A673 (cell line): ENCODE measurements at regions not wholly inside any gene's neighbourhood (a gene's known extent, or its start where the extent isn't known, plus 50 kb on each side); places are given as distances from the start of the nearest gene placed in this dataset.

Experiments
- EZH2 ChIP-seq: fragments of 200-600 bp; sonication (generic); IDR thresholded peaks from 2 replicates; pipeline ENCODE4 v1.6.1; 2017; ENCODE audit warnings: borderline replicate concordance, low read depth, mild to moderate bottlenecking, mixed read lengths, antibody characterized with exemption, low read length; ENCODE audit not compliant: poor library complexity, severe bottlenecking
- TF ChIP-seq, protein P1 (sequence below): fragments of 300-800, 200-600 bp; sonication (generic); conservative IDR thresholded peaks from 2 replicates; pipeline ENCODE4 v1.5.1; 2017; ENCODE audit warnings: low read depth, mild to moderate bottlenecking, antibody characterized with exemption, low read length, moderate library complexity, mixed read lengths

DNA sequence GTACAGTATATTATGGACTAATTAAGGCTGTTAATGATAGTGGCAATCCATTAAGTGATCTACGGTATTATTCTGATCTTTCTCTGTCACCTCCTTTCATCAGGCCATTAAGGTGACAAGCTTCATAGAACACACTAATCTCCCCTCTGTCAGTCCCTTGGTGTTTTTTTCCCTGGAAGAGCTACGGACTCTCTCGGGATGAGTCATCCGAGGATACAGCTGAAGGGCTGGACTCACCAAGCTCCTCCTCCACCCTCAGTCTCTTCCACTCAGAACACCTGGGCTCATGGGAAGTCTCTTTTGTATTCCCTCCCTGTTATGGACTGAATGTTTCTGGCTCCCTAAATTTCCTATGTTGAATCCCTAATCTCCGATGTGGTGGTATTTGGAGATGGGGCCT lies 69.8 kb upstream of the PLXNA4 start:
- TF ChIP-seq, protein P1, sequence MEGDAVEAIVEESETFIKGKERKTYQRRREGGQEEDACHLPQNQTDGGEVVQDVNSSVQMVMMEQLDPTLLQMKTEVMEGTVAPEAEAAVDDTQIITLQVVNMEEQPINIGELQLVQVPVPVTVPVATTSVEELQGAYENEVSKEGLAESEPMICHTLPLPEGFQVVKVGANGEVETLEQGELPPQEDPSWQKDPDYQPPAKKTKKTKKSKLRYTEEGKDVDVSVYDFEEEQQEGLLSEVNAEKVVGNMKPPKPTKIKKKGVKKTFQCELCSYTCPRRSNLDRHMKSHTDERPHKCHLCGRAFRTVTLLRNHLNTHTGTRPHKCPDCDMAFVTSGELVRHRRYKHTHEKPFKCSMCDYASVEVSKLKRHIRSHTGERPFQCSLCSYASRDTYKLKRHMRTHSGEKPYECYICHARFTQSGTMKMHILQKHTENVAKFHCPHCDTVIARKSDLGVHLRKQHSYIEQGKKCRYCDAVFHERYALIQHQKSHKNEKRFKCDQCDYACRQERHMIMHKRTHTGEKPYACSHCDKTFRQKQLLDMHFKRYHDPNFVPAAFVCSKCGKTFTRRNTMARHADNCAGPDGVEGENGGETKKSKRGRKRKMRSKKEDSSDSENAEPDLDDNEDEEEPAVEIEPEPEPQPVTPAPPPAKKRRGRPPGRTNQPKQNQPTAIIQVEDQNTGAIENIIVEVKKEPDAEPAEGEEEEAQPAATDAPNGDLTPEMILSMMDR: no peak
- no peak for TF ChIP-seq EZH2
